GM18861 (cell line): ENCODE measurements at regions not wholly inside any gene's neighbourhood (a gene's known extent, or its start where the extent isn't known, plus 50 kb on each side); places are given as distances from the start of the nearest gene placed in this dataset.

Experiments
- ATAC-seq: cut with Tn5 transposase; IDR thresholded peaks from one replicate; pipeline ENCODE4 v1.9.1; 2021; ENCODE audit not compliant: unreplicated experiment

DNA sequence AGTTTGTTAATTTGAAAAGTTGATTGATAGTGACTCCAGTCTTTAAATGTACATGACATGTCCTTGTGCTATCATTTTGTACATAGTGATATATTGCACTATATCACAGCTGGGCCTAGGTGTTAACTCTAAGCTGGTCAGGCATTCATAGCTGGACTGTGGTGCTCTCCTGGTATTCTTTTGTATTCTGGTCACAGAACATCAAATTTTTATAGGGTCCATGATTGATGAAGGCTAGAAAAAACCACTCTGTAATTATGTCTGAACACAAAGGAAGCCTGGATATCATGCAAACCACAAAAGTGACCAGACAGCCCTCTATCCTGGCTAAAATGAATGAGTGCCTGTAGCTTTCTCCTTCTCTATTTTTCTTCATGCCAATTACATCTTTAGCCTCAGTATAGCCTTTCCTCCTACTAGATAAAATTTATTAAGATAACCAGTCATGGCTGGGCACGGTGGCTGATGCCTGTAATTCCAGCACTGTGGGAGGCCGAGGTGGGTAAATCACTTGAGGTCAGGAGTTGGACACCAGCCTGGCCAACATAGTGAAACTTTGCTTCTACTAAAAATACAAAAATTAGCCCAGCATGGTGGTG, 134.9 kb upstream of the B3GALT2 start:
- ATAC-seq = no peak

DNA sequence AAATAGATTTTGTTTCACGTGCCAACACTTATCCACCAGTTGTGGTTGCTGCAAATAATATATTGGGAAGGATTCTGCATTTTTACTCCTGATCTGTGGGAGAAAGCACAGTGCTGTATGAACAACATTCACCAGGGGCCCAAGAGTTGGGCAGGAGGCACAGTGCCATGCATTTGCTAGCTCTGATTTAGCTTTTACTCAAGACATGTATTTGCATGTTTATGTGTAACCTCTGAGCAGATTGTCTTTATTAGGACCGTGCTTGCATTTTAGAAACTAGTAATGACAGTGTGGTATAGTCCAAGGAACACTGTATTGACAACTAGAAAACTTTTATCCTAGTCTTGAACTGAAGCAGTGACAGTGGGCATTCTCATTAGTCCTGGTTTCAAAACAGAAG, 133.9 kb upstream of the B3GALT2 start:
- ATAC-seq = no peak

DNA sequence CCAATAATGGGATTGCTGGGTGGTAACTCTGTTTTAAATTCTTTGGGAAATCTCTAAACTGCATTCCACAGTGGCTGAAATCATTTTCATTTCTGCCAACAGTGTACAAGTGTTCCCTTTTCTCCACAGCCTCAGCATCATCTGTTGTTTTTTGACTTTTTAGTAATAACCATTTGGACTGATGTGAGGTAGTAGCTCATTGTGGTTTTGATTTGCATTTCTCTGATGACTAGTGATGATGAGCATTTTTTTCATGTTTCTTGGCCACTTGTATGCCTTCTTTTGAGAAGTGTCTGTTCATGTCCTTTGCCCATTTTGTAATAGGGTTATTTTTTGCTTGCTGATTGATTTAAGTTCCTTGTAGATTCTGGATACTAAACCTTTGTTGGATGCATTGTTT, 131.9 kb upstream of the B3GALT2 start:
- ATAC-seq = no peak

DNA sequence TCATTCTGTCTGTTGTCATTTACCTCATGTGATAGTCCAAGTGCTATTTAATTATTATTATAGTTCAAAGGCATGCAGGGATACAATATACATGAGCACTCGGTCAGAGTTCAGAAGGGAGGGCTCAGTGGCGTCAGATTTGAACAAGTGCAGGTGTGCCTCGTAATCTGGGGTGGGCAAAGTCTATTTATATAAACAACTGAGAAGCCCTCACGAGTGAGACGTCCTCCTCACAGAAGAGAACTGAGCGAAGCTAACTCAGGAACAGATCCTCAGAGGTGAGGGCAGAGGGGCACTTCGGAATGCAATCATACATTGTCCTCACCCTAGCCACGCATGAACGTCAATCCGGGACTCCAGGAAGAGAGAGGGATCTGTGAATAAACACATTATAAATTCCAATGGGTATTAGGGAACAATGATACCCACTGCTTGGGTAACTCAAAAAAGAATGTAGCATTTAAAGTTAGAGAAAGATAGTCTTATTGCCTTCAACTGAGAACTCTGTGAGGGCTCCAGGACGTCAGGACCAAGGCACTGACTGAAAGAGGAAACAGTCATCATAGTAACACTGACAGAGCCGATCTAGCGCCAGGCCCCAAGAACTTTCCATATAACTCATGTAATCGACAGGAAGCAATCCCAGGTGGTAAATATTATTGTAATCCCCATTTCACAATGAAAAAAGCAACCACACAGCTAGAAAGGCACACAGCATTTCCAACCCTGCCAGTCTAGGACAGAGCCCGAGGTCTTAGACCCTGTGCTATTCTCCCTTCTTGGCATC, 127.1 kb upstream of the B3GALT2 start:
- no peak for ATAC-seq

DNA sequence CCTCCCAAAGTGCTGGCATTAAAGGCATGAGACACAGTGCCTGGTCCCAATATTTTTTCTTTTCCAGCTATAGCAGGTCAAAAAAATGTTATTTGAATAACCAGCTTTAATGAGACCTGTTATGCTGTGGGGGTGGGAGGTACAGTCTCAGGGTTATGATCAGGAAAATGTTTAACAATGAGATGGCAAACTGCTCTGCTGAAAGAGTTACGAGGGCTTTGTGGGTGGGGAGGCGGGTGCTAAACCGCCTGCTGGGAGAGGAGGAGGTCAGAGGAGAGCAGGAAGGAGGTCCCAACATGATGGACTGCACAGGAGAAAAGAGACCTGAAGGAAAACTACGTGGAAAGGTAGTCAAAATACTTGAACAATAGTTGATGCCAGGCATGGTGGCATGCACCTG, 126.0 kb upstream of the B3GALT2 start:
- ATAC-seq = no peak

DNA sequence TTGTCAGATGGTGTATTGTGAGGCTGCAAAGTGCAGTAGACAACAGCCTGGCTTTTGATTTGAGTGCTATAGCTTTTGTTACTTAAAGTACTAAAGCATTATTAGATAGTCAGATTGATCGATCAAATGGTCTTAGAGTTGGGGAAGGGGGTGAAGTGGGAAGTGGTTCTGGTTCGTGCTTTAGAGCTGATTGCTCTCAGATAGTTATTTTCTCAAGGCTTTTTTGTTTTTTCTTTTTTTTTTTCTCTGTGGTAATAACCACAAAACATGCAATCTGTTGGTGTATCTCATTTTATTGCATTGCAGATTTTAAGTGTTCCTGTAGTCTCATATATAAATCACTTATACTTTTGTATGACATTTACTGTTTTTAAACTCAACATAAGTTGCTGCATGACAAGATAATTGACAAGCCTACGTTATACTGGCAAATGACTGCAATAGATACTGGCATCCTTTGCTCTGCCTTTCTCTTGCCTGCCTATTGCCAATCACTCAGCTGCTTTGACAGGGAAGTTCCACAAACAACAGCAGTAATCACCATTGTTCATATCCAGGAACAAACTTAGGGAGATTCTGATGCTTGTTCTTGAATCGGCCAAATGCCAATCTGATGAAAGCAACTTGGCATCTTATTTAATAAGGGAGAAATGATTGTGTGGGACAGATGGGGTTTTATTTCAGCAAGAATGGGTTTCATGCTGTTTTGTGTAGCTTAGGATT, 125.0 kb upstream of the B3GALT2 start:
- no peak for ATAC-seq

DNA sequence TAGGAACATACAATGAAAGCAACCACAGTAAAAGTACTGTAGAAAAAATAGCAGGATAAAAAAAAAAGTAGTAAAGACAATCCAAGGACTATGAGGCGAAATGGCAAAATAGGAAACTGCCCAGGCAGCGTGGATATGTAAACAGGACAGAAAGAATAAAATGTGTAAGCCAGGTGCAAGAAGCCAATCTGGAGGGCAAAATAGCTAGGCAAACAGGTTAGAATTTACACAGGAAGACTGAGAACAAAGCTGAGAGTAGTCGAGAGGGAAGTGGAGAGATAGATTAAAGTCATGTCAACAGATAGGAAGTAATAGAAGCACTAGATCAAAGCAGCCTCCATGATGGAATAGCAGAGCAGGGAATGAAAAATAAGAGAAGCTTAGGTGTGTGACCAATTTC, 124.2 kb upstream of the B3GALT2 start:
- no peak for ATAC-seq

DNA sequence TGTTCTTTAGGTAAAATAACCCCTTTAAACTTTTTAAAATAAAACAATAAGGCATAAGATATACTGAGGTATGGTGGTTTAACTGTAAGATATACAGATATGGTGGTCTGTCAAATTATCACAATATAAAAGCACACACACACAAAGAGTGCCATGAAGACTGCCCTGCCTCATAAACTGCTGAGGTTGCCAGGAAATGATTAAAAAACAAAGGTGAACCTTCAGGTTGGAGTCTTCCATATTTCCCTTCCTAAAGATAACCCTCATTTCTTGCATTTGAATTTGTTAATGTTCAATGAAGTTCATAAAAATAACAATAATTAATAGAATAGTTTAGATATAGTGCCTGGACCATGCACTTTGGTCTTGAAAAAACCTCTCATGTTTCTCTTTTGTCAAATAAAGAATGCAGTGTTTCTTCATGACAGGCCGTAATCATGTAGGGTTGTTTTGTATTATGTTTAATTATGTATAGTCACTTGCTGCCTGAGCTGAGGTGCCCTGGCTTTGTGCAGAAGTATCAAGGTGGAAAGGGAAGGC, 123.6 kb upstream of the B3GALT2 start:
- ATAC-seq = no peak

DNA sequence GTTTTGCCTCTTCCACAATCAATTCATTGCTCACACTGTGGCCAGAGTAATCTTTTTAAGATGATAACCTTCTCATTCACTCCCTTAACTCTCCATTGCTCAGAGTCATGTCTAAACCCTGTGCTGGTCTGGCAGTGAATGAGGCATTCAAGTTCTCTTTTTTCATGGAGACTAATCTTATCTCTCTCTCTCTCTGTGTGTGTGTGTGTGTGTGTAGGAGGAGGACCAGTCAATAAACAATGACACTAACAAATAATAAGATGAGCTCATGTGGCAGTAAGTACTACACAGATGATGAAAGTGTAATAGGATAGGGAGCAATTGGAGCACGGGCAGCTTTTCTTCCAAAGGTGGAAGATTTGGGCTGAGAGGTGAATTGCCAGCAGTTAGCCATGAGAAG, 122.0 kb upstream of the B3GALT2 start:
- ATAC-seq = no peak

DNA sequence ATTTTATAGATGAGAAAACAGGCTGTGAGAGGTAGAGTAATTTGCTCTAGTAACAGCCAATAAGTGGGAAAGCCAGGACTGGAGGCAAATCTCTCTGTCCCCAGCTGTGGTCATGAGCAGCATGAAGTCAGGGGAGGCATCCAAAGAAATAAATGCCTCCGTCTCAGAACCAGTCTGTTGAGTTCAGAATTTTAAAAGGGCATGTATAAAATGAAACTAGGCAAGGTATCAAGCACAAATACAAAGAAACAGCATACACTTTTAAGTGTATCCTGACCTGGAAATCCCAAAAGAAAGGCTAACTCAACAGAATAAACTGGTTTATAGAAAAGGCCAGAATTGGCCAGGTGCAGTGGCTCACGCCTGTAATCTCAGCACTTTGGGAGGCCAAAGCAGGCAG, 120.0 kb upstream of the B3GALT2 start:
- ATAC-seq = no peak
